GM10266 (cell line): ENCODE measurements at regions not wholly inside any gene's neighbourhood (a gene's known extent, or its start where the extent isn't known, plus 50 kb on each side); places are given as distances from the start of the nearest gene placed in this dataset.
"Not testable (repeated sequence)": the region's sequence is repeated elsewhere in the genome, so short reads cannot be mapped to it uniquely, and the experiment has no call there.

Source experiments
- DNase-seq: peaks from one replicate; pipeline ENCODE4 v3.0.0; 2012; ENCODE audit errors: extremely low spot score
- TF ChIP-seq, protein P1 (sequence below): IDR thresholded peaks from 2 replicates; pipeline ENCODE4 v1.5.1; 2012; ENCODE audit warnings: mild to moderate bottlenecking, low read depth; ENCODE audit not compliant: control insufficient read depth, insufficient read depth; ENCODE audit errors: missing control alignments

DNA sequence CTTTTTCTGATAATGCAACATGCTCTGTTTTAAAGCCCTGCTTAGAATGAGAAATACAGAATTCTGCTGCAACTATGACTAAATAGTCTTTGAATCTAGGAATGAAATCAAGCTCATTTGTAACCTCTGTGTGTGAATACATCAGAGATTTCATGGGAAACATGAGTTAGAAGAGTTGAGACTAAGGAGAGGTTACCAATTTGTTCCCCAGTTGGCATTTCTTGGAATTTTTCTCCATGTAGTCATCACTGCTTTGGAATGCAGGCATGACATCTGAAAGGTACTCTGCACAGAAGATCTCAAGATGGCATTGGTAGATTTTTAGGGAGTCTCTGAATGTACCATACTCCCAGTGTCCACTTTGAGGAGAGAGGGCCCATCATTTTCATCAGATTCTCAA, 237.2 kb downstream of the TFAP2A start:
- TF ChIP-seq, protein P1, sequence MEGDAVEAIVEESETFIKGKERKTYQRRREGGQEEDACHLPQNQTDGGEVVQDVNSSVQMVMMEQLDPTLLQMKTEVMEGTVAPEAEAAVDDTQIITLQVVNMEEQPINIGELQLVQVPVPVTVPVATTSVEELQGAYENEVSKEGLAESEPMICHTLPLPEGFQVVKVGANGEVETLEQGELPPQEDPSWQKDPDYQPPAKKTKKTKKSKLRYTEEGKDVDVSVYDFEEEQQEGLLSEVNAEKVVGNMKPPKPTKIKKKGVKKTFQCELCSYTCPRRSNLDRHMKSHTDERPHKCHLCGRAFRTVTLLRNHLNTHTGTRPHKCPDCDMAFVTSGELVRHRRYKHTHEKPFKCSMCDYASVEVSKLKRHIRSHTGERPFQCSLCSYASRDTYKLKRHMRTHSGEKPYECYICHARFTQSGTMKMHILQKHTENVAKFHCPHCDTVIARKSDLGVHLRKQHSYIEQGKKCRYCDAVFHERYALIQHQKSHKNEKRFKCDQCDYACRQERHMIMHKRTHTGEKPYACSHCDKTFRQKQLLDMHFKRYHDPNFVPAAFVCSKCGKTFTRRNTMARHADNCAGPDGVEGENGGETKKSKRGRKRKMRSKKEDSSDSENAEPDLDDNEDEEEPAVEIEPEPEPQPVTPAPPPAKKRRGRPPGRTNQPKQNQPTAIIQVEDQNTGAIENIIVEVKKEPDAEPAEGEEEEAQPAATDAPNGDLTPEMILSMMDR, result no peak
- DNase-seq, result no peak

DNA sequence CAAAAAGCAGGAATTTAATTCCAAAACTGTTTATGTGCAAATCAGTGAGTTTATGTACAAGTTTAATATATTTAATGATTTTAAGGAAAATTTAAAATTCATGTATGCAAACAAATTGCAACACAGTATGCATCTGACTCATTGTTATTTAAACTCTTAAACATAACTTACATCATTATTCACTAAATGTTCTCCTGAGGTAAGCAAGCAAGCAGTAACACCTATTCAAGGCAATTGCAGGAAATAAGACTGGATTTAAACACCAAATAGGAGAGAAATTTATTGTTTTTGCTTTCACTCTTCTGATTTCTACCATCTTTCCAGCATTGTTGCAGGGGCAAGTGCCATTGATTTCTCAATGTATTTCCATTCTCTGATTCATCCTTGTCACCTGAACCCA, 239.5 kb downstream of the TFAP2A start:
- DNase-seq, result no peak
- TF ChIP-seq, protein P1, result no peak

DNA sequence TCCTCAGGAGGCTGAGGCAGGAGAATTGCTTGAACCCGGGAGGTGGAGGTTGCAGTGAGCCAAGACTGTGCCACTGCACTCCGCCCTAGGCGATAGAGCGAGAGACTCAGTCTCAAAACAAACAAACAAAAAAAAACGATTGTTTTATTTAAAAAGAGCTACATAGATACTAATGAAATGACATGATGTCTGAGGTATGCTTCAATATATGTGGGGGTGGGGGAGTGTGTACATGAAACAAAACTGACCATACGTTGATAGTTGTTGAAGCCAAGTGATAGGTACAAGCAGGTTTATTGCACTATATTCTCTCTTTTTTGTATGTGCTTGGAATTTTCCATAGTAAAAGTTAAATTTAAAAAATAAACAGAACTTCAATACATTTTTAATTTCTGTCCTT, 240.1 kb downstream of the TFAP2A start:
- no peak for DNase-seq
- TF ChIP-seq, protein P1, result no peak

DNA sequence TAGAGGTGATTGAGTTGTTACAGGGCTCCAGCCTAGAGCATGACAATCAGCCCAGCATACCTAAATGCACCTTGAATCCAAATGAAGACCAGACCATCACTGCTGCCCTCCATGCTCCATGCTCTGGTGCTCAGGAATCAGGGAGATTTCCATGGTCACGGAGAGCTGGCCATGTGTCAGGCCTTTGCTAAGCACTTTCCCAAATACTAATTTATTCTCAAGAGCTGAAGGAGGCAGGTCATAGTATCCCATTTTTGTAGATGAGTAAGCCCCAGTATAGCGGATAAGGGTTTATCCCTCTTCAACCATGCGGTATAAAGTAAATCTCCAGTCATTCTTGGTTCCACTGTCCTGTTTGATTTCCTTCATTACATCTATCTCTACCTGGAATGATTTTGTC, 240.8 kb downstream of the TFAP2A start:
- DNase-seq, result no peak
- TF ChIP-seq, protein P1, result no peak

DNA sequence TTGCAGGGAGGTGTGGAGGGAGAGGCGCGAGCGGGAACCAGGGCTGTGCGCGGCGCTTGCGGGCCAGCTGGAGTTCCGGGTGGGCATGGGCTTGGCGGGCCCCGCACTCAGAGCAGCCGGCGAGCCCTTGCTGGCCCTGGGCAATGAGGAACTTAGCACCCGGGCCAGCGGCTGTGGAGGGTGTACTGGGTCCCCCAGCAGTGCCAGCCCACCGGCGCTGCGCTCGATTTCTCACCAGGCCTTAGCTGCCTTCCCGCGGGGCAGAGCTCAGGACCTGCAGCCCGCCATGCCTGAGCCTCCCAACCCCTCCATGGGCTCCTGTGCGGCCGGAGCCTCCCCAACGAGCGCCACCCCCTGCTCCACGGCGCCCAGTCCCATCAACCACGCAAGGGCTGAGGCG, 243.2 kb downstream of the TFAP2A start:
- not testable (repeated sequence) for DNase-seq

DNA sequence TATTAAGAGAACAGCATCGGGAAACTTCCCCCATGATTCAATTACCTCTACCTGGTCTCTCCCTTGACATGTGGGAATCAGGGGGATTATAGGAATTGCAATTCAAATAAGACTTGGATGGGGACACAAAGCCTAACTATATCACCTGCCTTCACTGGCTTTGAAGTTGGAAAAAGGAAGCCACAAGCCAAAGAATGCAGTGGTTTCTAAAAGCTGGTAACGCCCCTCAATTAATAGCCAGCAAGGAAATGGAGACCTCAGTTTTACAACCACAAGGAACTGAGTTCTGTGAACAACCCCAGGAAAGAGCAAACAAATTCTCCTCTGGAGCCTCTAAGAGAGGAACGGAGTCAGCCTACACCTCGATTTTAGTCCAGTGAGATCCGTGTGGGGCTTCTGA, 244.1 kb downstream of the TFAP2A start:
- DNase-seq, result no peak
- TF ChIP-seq, protein P1, result no peak

DNA sequence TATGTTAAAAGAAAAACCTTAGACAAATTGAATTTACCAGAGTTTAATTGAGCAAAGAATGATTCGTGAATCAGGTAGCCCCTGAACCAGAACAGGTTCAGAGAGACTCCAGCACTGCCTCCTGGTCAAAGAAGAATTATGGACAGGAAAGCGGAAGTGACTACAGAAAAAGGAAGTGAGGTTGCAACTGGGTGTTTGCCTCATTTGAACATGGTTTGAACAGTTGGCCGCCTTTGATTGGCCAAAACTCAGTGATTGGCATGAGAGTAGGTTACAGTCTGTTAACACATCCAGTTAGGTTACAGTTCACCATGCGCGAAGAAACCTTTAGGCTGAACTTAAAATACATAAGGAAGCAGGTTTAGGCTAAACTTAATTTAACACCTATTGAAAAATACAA, 248.8 kb downstream of the TFAP2A start:
- TF ChIP-seq, protein P1, result no peak
- DNase-seq, result no peak

DNA sequence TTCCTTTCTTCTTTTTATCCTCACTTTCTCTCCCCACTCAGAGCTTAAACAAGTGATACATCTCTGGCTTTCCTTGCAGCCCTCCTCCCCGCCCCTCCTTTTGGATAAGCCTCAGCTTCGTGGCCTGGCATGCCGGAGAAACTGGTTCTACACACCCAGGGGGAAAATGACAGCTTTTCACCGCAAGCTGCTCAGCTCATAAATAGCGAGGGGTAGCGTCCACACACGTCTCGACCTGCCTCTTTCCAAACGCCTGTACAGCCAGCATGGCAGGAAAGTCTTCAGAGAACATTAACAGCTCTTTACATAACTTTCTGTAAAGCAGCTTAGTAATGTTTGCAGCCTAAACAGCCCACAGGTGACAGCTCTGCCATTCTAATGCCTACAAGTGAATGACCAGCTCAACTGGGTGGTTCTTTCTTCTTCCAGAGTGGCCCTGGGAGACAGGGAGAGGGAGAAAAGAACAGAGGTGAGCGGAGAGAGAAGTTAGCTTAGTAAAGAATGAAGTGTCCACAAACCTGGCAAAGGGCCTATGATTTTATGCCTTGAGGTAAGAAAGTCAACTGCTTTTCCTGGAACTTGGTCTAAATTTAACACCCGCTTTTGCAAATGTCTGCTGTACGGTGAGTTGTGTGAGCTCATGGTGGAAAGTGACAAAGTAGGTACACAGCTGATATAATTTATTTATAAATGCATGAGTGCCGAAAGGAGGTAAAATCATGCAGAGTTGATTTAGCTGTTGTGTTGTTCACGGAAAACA, 251.5 kb downstream of the TFAP2A start:
- TF ChIP-seq, protein P1, result no peak
- no peak for DNase-seq
